ENCODE measurements at regions not wholly inside any gene's neighbourhood (a gene's known extent, or its start where the extent isn't known, plus 50 kb on each side); places are given as distances from the start of the nearest gene placed in this dataset.

- no peak for DNase-seq (ENCODE audit: low read depth in 2 of 2)
Observed at GRCh38 chr6:9482030-9482738, 932.7 kb downstream of the TFAP2A start.

GRCh38 chr6:9481292-9482029 is 933.4 kb downstream of the TFAP2A start:
- DNase-seq (ENCODE audit: low read depth in 2 of 2): no peak

- no peak for DNase-seq (ENCODE audit: low read depth in 2 of 2)
Observed at GRCh38 chr6:9468277-9468676, 946.6 kb downstream of the TFAP2A start.

GRCh38 chr6:9467741-9468140 is 947.1 kb downstream of the TFAP2A start:
- DNase-seq (ENCODE audit: low read depth in 2 of 2): no peak

- no peak for DNase-seq (ENCODE audit: low read depth in 2 of 2)
Observed at GRCh38 chr6:9464583-9464982, 950.3 kb downstream of the TFAP2A start.

GRCh38 chr6:9463311-9463710 is 951.6 kb downstream of the TFAP2A start:
- DNase-seq (ENCODE audit: low read depth in 2 of 2): no peak

- no peak for DNase-seq (ENCODE audit: low read depth in 2 of 2)
Observed at GRCh38 chr6:9461188-9461587, 953.7 kb downstream of the TFAP2A start.

GRCh38 chr6:9458424-9458823 is 956.5 kb downstream of the TFAP2A start:
- no peak for DNase-seq (ENCODE audit: low read depth in 2 of 2)

GRCh38 chr6:9455864-9456658 is 958.8 kb downstream of the TFAP2A start:
- no peak for DNase-seq (ENCODE audit: low read depth in 2 of 2)

- no peak for DNase-seq (ENCODE audit: low read depth in 2 of 2)
Observed at GRCh38 chr6:9439621-9440330, 975.1 kb downstream of the TFAP2A start.

- DNase-seq (ENCODE audit: low read depth in 2 of 2): no peak
Observed at GRCh38 chr6:9437836-9438235, 977.0 kb downstream of the TFAP2A start.

- no peak for DNase-seq (ENCODE audit: low read depth in 2 of 2)
Observed at GRCh38 chr6:9435281-9435680, 979.6 kb downstream of the TFAP2A start.

GRCh38 chr6:9431945-9432344 is 982.9 kb downstream of the TFAP2A start:
- DNase-seq (ENCODE audit: low read depth in 2 of 2): no peak

GRCh38 chr6:9428421-9429172 is 986.3 kb downstream of the TFAP2A start:
- DNase-seq (ENCODE audit: low read depth in 2 of 2): no peak

GRCh38 chr6:9422138-9422537 is 986.8 kb upstream of the SLC35B3 start:
- no peak for DNase-seq (ENCODE audit: low read depth in 2 of 2)

- DNase-seq (ENCODE audit: low read depth in 2 of 2): no peak
Observed at GRCh38 chr6:9420316-9421015, 985.1 kb upstream of the SLC35B3 start.

GRCh38 chr6:9417400-9417799 is 982.1 kb upstream of the SLC35B3 start:
- no peak for DNase-seq (ENCODE audit: low read depth in 2 of 2)

GRCh38 chr6:9412951-9413559 is 977.7 kb upstream of the SLC35B3 start:
- DNase-seq (ENCODE audit: low read depth in 2 of 2): no peak

GRCh38 chr6:9409126-9409525 is 973.8 kb upstream of the SLC35B3 start:
- DNase-seq (ENCODE audit: low read depth in 2 of 2): no peak

All from stimulated activated CD4-positive, alpha-beta T cell treated with anti-CD3 and anti-CD28 coated beads, Interleukin-1b, Interleukin-23, amount 100 ng/mL, for 4 hours (primary cell).